Omental fat pad (tissue), 3 donors: ENCODE measurements at regions not wholly inside any gene's neighbourhood (a gene's known extent, or its start where the extent isn't known, plus 50 kb on each side); places are given as distances from the start of the nearest gene placed in this dataset.

ENCODE experiments used
- ATAC-seq: fragments of 150-250 bp; one replicate; pipeline ENCODE4 v1.9.1; 2016; ENCODE audit warnings: mild to moderate bottlenecking, moderate library complexity; ENCODE audit not compliant: low FRiP score
- DNase-seq: peaks from one replicate; pipeline ENCODE4 v3.0.0-alpha.2; 2019; ENCODE audit warnings: low spot score
- TF ChIP-seq, protein P1 (sequence below), 3 donors: fragments of 450-650 bp; IDR thresholded peaks; one replicate each; pipeline ENCODE4 v1.5.1; 2016 to 2017; ENCODE audit warnings: antibody characterized with exemption in 3 of 3, mild to moderate bottlenecking in 3 of 3, moderate library complexity in 2 of 3

DNA sequence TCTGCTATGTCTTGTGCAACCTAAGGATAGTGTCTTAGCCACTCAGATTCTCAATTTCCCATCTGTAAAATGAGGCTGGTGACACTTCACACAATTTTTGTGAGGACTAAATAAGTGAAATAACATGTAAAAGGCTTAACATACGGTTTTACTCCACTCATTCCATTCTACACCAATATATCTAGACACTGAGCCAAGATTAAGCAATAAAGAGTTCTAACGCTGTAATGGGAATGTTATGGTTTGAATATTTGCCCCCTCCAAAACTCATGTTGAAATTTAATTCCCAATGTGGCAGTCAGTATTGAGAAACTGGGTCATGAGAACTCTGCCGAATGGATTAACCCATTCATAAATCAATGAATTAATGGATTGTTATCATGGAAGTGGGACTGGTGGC, 301.0 kb downstream of the HACE1 start:
- DNase-seq (no peak), ATAC-seq (no peak)
- TF ChIP-seq, protein P1, sequence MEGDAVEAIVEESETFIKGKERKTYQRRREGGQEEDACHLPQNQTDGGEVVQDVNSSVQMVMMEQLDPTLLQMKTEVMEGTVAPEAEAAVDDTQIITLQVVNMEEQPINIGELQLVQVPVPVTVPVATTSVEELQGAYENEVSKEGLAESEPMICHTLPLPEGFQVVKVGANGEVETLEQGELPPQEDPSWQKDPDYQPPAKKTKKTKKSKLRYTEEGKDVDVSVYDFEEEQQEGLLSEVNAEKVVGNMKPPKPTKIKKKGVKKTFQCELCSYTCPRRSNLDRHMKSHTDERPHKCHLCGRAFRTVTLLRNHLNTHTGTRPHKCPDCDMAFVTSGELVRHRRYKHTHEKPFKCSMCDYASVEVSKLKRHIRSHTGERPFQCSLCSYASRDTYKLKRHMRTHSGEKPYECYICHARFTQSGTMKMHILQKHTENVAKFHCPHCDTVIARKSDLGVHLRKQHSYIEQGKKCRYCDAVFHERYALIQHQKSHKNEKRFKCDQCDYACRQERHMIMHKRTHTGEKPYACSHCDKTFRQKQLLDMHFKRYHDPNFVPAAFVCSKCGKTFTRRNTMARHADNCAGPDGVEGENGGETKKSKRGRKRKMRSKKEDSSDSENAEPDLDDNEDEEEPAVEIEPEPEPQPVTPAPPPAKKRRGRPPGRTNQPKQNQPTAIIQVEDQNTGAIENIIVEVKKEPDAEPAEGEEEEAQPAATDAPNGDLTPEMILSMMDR (IDR thresholded peaks at IDR 0.05): no peak

DNA sequence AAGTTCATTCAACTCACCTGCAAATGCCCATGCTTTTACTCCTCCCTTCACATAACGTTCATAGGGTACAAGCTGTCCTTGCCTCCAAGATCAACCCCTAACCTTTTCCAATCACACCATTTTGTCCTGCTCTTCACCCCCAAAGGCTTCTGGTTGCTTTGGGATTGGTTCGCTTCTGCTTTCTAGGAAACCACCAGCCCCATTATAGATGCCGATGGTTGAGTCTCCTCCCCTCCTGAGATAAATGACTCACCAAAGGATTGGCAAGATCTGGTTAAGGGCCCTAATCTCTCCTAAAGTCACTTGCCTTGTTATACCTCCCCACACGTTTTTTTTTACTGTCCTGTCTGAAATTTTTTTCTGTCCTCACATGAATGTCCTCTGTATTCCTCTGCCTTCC, 311.4 kb downstream of the HACE1 start:
- no peak for DNase-seq
- TF ChIP-seq, protein P1 (IDR thresholded peaks at IDR 0.05): no peak

DNA sequence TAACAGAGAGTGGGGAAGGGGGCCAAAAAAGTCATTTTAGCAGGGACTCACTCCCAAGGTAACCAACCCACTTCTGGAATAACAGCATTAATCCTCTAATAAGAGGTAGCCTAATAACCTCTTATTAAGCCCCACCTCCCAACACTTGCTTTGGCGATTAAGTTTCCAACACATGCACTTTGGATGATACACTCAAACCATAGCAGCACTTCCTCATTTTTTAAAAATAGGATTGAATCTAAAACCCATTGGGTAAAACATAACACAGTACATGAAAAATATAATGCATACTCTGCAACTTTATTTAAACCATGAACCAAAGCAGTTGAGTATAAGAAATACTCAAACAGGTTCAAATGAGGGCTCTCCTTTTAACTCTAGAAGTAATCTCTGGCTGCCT, 318.3 kb downstream of the HACE1 start:
- ATAC-seq (no peak), DNase-seq (no peak)
- TF ChIP-seq, protein P1 (IDR thresholded peaks at IDR 0.05): no peak

More for the DNA sequence above, 311.4 kb downstream of the HACE1 start:
- ATAC-seq: no peak

DNA sequence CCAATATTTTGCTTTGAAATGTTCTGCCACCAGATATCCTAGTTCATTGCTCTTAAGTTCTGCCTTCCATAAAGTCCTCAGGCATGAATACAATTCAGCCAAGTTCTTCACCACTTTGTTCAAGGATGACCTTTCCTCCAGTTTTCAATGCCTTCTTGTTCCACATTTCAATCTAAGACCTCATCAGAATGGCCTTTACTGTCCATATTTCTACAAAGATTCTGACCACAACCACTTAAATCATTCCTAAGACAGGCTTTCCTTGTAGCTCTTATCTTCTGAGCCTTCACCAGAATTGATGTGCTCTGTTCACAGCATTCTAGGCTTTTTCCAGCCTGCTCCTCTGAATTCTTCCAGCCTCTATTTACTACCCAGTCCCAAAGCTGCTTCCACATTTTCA, 319.0 kb downstream of the HACE1 start:
- ATAC-seq (no peak), DNase-seq (no peak)
- TF ChIP-seq, protein P1 (IDR thresholded peaks at IDR 0.05): no peak

DNA sequence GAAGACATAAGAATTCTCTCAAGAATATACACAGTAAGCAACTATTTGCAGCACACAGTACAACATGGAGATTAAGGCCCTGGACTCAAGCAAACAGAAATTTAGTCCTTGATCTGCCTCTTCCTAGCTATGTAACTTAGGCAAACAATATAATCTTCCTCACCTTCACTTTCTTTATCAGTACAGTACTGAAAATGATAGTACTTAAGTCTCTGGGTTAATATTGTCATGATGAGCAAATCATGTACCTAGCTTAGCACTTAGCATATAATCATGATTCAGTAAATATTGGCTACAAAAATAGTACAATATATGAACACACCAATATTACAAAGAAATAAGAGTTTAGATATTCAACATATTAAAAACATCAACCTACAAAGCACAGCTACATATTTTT, 320.5 kb downstream of the HACE1 start:
- no peak for DNase-seq
- no peak for ATAC-seq
- TF ChIP-seq, protein P1 (IDR thresholded peaks at IDR 0.05): no peak

DNA sequence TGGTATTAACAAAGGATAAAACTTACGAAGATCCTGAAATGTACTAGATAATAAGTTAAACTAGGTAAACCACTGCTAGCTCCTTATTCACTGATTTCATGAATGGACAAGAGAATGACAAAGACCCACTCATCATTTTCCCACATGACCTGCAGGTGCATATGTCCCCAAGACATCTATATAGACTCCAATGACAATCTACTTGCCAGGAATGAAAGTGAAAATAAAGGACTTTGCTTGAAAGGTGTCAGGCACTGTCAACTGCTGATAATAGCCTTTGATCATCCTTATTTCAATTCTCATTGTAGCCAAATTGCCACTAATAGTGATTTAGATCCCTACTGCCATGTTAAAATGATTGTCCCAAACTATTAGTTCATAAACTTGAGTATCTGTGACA, 321.8 kb downstream of the HACE1 start:
- TF ChIP-seq, protein P1 (IDR thresholded peaks at IDR 0.05): no peak
- ATAC-seq: no peak
- DNase-seq: no peak

DNA sequence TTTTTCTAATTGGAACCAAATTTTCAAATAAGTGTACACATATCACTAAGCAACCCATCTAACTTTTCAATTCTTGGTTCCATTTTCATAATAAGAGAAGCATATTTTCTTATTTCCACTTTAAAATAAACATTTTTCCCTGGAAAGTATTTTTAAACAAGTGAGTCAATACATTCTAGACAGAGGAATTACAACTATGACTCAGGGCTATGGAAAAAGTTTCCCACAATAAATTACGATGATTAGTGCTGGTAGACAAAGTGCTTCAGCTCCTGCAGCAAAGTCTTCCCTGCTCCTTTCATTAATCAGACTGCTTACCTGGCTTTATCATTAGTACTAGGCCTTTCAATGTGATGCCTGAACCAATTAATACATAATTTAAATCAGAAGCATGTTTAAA, 322.5 kb downstream of the HACE1 start:
- TF ChIP-seq, protein P1 (IDR thresholded peaks at IDR 0.05): no peak
- ATAC-seq: no peak
- no peak for DNase-seq
